ENCODE measurements at regions not wholly inside any gene's neighbourhood (a gene's known extent, or its start where the extent isn't known, plus 50 kb on each side); places are given as distances from the start of the nearest gene placed in this dataset.

GRCh38 chrX:94515009-94515408, 841.0 kb downstream of the FAM133A start:
- no peak overlapping the region for H3K4me3 ChIP-seq (ENCODE audit: low read depth, low read length)
- TF ChIP-seq CTCF (IDR thresholded peaks at IDR 0.05; ENCODE audit: insufficient read depth, low read length): no peak
- no peak for DNase-seq (ENCODE audit: low read depth)

- no peak for TF ChIP-seq CTCF (IDR thresholded peaks at IDR 0.05; ENCODE audit: insufficient read depth, low read length)
- no peak overlapping the region for H3K4me3 ChIP-seq (ENCODE audit: low read depth, low read length)
- no peak for DNase-seq (ENCODE audit: low read depth)
Observed at GRCh38 chrX:94524867-94525266, 850.9 kb downstream of the FAM133A start.

- no peak overlapping the region for H3K4me3 ChIP-seq (ENCODE audit: low read depth, low read length)
- no peak for TF ChIP-seq CTCF (IDR thresholded peaks at IDR 0.05; ENCODE audit: insufficient read depth, low read length)
- DNase-seq (ENCODE audit: low read depth): no peak
Observed at GRCh38 chrX:94545722-94546121, 871.7 kb downstream of the FAM133A start.

GRCh38 chrX:94551831-94552230, 877.8 kb downstream of the FAM133A start:
- TF ChIP-seq CTCF (IDR thresholded peaks at IDR 0.05; ENCODE audit: insufficient read depth, low read length): no peak
- H3K4me3 ChIP-seq (ENCODE audit: low read depth, low read length): no peak overlapping the region
- no peak for DNase-seq (ENCODE audit: low read depth)

GRCh38 chrX:94560930-94561329, 886.9 kb downstream of the FAM133A start:
- TF ChIP-seq CTCF (IDR thresholded peaks at IDR 0.05; ENCODE audit: insufficient read depth, low read length): no peak
- no peak overlapping the region for H3K4me3 ChIP-seq (ENCODE audit: low read depth, low read length)
- no peak for DNase-seq (ENCODE audit: low read depth)

GRCh38 chrX:94576367-94577004, 902.5 kb downstream of the FAM133A start:
- peak; percentile 40 for TF ChIP-seq CTCF (IDR thresholded peaks at IDR 0.05; ENCODE audit: insufficient read depth, low read length)
- H3K4me3 ChIP-seq (ENCODE audit: low read depth, low read length): no peak overlapping the region
- DNase-seq (ENCODE audit: low read depth): no peak

- no peak for DNase-seq (ENCODE audit: low read depth)
- no peak for TF ChIP-seq CTCF (IDR thresholded peaks at IDR 0.05; ENCODE audit: insufficient read depth, low read length)
- no peak overlapping the region for H3K4me3 ChIP-seq (ENCODE audit: low read depth, low read length)
Observed at GRCh38 chrX:94600077-94600476, 926.1 kb downstream of the FAM133A start.

Measured in fibroblast of the aortic adventitia (primary cell).